PC-9 (cell line): ENCODE measurements at regions not wholly inside any gene's neighbourhood (a gene's known extent, or its start where the extent isn't known, plus 50 kb on each side); places are given as distances from the start of the nearest gene placed in this dataset.

ENCODE experiments used
- EZH2 ChIP-seq: fragments of 200-600 bp; sonication (generic); IDR thresholded peaks from 2 replicates; pipeline ENCODE4 v1.8.0; 2017; ENCODE audit warnings: antibody characterized with exemption, low read depth
- TF ChIP-seq, protein P1 (sequence below): fragments of 200-600 bp; sonication (generic); conservative IDR thresholded peaks from 2 replicates; pipeline ENCODE4 v1.6.1; 2017; ENCODE audit warnings: mixed run types, antibody characterized with exemption, mild to moderate bottlenecking, moderate library complexity

DNA sequence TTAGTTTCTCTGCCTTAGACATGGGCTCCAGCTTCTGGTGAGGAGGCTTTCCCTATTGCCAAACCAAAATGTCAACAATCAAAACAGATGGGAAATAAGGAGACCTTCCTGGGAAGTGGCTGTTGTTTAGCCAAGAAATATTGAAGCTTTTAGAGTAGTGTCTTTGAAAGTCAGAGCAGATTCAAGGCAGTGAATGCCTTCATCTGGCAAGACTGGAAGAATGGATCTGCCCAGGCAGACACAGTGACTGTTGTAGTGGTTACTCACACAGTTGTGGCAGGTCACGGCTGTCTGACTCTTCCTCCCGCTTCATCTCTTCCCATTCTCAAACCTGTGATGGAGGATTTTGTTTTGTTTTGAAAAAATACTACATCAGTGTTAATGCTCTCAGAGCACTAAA lies 154.1 kb upstream of the ADO start:
- TF ChIP-seq, protein P1, sequence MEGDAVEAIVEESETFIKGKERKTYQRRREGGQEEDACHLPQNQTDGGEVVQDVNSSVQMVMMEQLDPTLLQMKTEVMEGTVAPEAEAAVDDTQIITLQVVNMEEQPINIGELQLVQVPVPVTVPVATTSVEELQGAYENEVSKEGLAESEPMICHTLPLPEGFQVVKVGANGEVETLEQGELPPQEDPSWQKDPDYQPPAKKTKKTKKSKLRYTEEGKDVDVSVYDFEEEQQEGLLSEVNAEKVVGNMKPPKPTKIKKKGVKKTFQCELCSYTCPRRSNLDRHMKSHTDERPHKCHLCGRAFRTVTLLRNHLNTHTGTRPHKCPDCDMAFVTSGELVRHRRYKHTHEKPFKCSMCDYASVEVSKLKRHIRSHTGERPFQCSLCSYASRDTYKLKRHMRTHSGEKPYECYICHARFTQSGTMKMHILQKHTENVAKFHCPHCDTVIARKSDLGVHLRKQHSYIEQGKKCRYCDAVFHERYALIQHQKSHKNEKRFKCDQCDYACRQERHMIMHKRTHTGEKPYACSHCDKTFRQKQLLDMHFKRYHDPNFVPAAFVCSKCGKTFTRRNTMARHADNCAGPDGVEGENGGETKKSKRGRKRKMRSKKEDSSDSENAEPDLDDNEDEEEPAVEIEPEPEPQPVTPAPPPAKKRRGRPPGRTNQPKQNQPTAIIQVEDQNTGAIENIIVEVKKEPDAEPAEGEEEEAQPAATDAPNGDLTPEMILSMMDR, result no peak
- TF ChIP-seq EZH2, result no peak
